ENCODE measurements at regions not wholly inside any gene's neighbourhood (a gene's known extent, or its start where the extent isn't known, plus 50 kb on each side); places are given as distances from the start of the nearest gene placed in this dataset.
A peak's percentile ranks its signal among the peaks of the same experiment; 100 is the strongest.

DNA sequence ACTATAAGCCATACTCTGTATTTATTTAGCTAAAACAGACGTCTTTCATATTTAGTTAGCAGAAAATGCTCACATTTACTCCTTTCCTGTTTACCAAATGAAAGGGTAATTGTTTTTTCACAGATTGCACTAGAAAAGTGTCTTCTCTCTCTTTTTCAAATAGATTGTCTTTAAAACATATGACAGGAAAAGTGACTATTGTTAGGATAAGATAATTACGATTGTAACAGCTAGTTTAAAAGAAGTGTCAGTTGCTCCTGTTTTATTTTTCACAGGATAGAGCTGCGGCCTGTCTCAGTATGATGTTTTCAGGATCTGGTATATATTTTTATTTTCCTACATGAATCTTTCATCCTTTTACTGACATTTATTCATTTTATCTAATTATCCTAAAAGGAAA lies 353.5 kb downstream of the FBXO8 start:
- peak overlapping the region in 1 of 12 donors; percentile 67 for H3K27ac ChIP-seq
- 64 to 73% (median 65%) methylated on average over 3 of the region's 3 CpGs for WGBS, 4 donors
- DNase-seq (no peak), ATAC-seq (no peak)
- H3K27me3 ChIP-seq = no peaks in the 10 kb centered on the region
- H3K36me3 ChIP-seq = no peaks in the 10 kb centered on the region
- H3K4me1 ChIP-seq = peaks cover 0 to 4% (median 0%) of the 10 kb centered on the region in 12 donors
- intact Hi-C loops (cut with DNase I) = no loop called here
- H3K4me3 ChIP-seq = no peak overlapping the region
- H3K9me3 ChIP-seq = no peaks in the 10 kb centered on the region
- TF ChIP-seq, protein P1, sequence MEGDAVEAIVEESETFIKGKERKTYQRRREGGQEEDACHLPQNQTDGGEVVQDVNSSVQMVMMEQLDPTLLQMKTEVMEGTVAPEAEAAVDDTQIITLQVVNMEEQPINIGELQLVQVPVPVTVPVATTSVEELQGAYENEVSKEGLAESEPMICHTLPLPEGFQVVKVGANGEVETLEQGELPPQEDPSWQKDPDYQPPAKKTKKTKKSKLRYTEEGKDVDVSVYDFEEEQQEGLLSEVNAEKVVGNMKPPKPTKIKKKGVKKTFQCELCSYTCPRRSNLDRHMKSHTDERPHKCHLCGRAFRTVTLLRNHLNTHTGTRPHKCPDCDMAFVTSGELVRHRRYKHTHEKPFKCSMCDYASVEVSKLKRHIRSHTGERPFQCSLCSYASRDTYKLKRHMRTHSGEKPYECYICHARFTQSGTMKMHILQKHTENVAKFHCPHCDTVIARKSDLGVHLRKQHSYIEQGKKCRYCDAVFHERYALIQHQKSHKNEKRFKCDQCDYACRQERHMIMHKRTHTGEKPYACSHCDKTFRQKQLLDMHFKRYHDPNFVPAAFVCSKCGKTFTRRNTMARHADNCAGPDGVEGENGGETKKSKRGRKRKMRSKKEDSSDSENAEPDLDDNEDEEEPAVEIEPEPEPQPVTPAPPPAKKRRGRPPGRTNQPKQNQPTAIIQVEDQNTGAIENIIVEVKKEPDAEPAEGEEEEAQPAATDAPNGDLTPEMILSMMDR (IDR thresholded peaks at IDR 0.05) = no peak
- no peak for TF ChIP-seq POLR2A (IDR thresholded peaks at IDR 0.05)

DNA sequence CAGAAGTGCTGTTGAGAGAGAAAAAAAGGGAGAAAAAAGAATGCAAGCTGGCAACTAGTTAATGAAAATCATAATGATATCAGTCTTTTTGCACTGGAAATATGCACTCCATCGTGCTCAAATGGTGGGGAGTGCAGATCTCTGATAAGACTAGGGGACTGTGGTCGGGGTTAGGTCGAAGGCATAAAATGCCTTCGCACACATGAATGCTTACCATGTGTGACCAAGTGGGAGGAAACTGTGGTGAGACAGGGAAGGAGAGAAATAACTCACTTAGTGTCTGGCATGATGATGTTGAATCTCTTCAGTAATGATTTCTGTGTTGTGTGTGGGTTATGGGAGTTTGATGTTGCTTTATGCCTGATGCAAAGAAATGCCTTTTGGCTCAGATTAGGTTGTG lies 358.9 kb downstream of the FBXO8 start:
- DNase-seq = no peak
- peak overlapping the region in 1 of 12 donors; percentile 64 for H3K27ac ChIP-seq
- H3K4me1 ChIP-seq = peaks cover 0 to 3% (median 0%) of the 10 kb centered on the region in 12 donors

DNA sequence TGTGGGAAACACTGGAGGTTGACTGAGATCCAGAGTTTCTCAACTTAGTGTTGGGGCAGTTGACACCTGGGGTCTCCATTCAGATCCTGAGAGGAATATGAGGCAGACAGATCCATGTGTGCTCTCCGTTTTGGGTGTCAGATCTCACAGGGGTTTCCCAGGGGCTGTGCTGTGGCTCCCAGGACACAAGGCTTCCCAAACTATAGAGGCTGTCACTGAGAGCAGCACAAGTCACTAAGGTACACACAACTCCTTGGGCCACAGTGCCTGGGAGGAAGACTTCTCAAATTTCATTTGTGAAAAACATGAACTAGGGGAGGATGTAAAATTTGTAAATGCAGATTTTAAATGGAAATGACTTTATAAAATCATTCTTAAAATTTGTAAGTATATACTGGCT lies 363.6 kb downstream of the FBXO8 start:
- intact Hi-C loops (cut with DNase I) = no loop called here
- 50 to 67% (median 62%) methylated on average over 1 of the region's 1 CpG for WGBS, 4 donors
- Histone ChIP-seq H3K36me3 (no peaks in the 10 kb centered on the region), H3K9me3 (no peaks in the 10 kb centered on the region), H3K27ac (peak overlapping the region in 1 of 12 donors; percentile 15), H3K4me3 (no peak overlapping the region), H3K27me3 (peaks cover 0 to 3% (median 0%) of the 10 kb centered on the region in 9 donors), H3K4me1 (peaks cover 0 to 6% (median 0%) of the 10 kb centered on the region in 12 donors)
- no peak for TF ChIP-seq POLR2A (IDR thresholded peaks at IDR 0.05)
- TF ChIP-seq, protein P1 (IDR thresholded peaks at IDR 0.05) = no peak
- no peak for DNase-seq
- no peak for ATAC-seq

More for the DNA sequence above, 358.9 kb downstream of the FBXO8 start:
- Histone ChIP-seq H3K36me3 (no peaks in the 10 kb centered on the region), H3K27me3 (peaks cover 0 to 4% (median 0%) of the 10 kb centered on the region in 9 donors), H3K4me3 (no peak overlapping the region), H3K9me3 (no peaks in the 10 kb centered on the region)
- WGBS, 4 donors = 43 to 46% (median 45%) methylated on average over 4 of the region's 4 CpGs
- TF ChIP-seq, protein P1 (IDR thresholded peaks at IDR 0.05) = no peak
- no peak for TF ChIP-seq POLR2A (IDR thresholded peaks at IDR 0.05)
- intact Hi-C loops (cut with DNase I) = no loop called here
- no peak for ATAC-seq

DNA sequence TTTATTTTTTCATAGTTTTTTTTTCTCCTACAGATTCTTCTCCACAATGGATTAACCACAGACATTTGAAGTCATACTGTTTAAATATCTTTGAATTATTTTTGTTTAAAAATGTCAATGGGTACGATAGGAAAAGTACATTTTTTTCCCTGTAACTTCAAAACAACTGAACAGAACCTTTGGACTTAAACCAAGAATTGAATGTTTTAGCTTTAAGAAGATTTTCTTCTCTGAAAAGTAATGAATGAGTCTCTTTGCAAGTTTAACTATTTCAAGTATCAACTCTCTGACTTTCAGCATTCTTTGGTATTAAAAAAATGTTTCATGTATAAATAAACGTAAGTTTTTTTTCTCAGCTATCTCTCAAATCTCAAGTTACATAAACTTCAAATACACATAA lies 364.3 kb downstream of the FBXO8 start:
- Histone ChIP-seq H3K4me3 (no peak overlapping the region), H3K9me3 (no peaks in the 10 kb centered on the region), H3K36me3 (no peaks in the 10 kb centered on the region), H3K27me3 (no peaks in the 10 kb centered on the region), H3K27ac (peak overlapping the region in 1 of 12 donors; percentile 74), H3K4me1 (peaks cover 0 to 4% (median 0%) of the 10 kb centered on the region in 12 donors)
- no peak for TF ChIP-seq POLR2A (IDR thresholded peaks at IDR 0.05)
- TF ChIP-seq, protein P1 (IDR thresholded peaks at IDR 0.05) = no peak
- DNase-seq = no peak
- ATAC-seq = no peak
- intact Hi-C loops (cut with DNase I) = no loop called here
- WGBS, 4 donors = 54 to 75% (median 60%) methylated on average over 2 of the region's 2 CpGs

All from heart left ventricle (tissue), 16 donors.